Brain microvascular endothelial cell (primary cell): ENCODE measurements at regions not wholly inside any gene's neighbourhood (a gene's known extent, or its start where the extent isn't known, plus 50 kb on each side); places are given as distances from the start of the nearest gene placed in this dataset.

Source experiments
- DNase-seq: peaks from one replicate; pipeline ENCODE4 v3.0.0-alpha.2; 2020
- H3K27ac ChIP-seq: fragments of 250-450 bp; sonication (Bioruptor Pico); 2 replicates; pipeline ENCODE4 v1.5.1; 2020; ENCODE audit warnings: mild to moderate bottlenecking, moderate library complexity
- H3K27me3 ChIP-seq: fragments of 250-450 bp; sonication (Bioruptor Pico); replicated peaks from 2 replicates; pipeline ENCODE4 v1.5.1; 2020; ENCODE audit warnings: mild to moderate bottlenecking
- H3K36me3 ChIP-seq: fragments of 250-450 bp; sonication (Bioruptor Pico); replicated peaks from 2 replicates; pipeline ENCODE4 v1.5.1; 2020; ENCODE audit warnings: mild to moderate bottlenecking
- H3K4me3 ChIP-seq: 2 replicates; pipeline ENCODE4 v1.5.1; 2011; ENCODE audit warnings: low read depth, mild to moderate bottlenecking, control low read depth, low read length, moderate library complexity
- in situ Hi-C: cut with HindIII; loops from 2 replicates; pipeline ENCODE4 v1.10.0; 2017; ENCODE audit warnings: low sequenced_read_pairs, low pct_ligation_motif_present
- TF ChIP-seq, protein P1 (sequence below): IDR thresholded peaks from 2 replicates; pipeline ENCODE4 v1.5.1; 2011; ENCODE audit warnings: low read depth, mild to moderate bottlenecking, moderate library complexity, low read length, control low read depth, inconsistent platforms; ENCODE audit errors: missing control alignments

DNA sequence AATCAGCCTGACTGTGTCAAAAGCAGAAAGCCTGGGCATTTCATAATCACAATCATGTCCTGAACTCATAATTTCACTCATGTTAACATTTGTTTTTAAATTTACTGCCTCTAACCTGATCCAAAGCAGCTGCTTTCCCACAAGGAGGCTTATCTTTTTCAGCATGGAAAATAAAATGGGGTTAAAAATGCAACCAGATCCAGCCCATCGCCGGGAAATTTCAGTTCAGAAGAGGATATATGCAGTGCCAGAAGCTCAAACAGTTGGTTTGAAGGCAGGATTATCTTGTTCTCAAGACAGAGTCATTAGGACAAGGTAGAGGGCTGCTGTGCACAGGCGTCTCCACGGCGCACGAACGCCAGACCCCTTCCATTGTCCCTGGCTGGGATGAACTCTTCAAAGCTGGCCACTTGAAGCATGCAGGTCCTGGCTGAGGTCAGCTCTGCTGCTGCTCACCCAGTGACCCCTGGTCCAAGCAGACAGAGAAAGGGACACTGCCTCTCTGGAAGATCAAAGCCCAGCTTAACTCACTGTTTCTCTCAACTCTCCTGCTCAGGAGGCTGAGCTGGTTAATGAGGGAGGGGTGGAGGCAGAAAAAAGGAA, 191.1 kb upstream of the HEY2 start:
- H3K27ac ChIP-seq, result no peak overlapping the region
- TF ChIP-seq, protein P1, sequence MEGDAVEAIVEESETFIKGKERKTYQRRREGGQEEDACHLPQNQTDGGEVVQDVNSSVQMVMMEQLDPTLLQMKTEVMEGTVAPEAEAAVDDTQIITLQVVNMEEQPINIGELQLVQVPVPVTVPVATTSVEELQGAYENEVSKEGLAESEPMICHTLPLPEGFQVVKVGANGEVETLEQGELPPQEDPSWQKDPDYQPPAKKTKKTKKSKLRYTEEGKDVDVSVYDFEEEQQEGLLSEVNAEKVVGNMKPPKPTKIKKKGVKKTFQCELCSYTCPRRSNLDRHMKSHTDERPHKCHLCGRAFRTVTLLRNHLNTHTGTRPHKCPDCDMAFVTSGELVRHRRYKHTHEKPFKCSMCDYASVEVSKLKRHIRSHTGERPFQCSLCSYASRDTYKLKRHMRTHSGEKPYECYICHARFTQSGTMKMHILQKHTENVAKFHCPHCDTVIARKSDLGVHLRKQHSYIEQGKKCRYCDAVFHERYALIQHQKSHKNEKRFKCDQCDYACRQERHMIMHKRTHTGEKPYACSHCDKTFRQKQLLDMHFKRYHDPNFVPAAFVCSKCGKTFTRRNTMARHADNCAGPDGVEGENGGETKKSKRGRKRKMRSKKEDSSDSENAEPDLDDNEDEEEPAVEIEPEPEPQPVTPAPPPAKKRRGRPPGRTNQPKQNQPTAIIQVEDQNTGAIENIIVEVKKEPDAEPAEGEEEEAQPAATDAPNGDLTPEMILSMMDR, result no peak
- no peak for DNase-seq
- H3K4me3 ChIP-seq, result no peak overlapping the region
- H3K27me3 ChIP-seq, result no peaks in the 10 kb centered on the region
- in situ Hi-C loops, result no loop called here
- no peaks in the 10 kb centered on the region for H3K36me3 ChIP-seq

DNA sequence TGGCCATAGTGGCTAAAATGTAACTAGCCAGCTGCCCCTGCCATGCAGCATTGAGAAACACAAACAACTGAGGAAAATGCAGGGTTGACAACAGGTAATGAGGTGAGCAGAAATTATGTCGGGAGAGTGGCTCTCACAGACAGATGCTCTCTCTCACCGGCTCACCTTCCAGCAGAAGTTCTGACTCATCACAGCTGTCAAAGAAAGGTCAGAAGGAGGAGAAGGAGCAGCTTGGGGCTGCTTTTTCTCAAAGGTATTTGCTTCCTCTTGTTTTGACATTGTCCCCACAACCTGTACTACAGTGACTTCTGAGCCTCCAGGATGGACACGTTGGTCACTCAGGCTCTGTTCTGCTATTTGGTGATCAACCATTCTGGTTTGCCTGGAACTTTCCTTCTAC, 190.5 kb upstream of the HEY2 start:
- in situ Hi-C loops, result no loop called here
- no peaks in the 10 kb centered on the region for H3K36me3 ChIP-seq
- H3K4me3 ChIP-seq, result no peak overlapping the region
- DNase-seq, result no peak
- no peak overlapping the region for H3K27ac ChIP-seq
- no peaks in the 10 kb centered on the region for H3K27me3 ChIP-seq
- TF ChIP-seq, protein P1, result no peak

DNA sequence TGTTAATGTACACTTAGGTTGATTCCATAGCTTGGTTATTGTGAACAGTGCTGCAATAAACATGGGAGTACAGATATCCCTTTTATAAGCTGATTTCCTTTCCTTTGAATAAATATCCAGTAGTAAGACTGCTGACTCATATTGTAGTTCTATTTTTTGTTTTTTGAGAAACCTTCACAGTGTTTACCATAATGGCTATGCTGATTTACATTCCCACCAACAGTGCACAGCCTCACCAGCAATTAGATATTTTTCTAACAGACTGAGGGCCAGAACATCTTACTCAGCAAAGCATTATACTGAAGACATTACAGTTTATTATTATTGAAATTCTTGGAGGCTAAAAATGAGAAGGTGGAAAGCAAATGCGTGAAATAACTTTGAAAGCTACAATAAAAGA, 187.3 kb upstream of the HEY2 start:
- Histone ChIP-seq H3K27me3 (no peaks in the 10 kb centered on the region), H3K27ac (no peak overlapping the region), H3K4me3 (no peak overlapping the region), H3K36me3 (no peaks in the 10 kb centered on the region)
- DNase-seq, result no peak
- in situ Hi-C loops, result no loop called here
- TF ChIP-seq, protein P1, result no peak

DNA sequence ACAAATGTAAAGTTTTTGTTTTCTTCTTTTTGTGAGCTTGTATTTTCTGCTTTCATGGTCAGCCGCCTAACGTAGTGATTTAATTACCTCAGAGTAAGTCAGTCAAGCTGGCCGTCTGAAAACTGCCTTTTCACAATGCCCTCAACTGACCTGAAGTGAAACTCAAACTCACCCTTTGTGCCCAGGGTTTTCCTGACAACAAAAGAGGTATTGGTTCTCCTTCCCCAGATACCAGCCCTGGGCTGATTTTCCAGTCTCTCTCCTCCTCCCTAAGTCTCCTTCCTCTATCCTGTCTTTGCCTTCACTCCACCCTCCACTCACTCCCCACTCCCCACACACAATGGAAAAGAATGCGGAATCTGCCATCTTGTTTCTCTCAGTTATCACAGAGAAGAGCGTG, 184.5 kb upstream of the HEY2 start:
- Histone ChIP-seq H3K36me3 (no peaks in the 10 kb centered on the region), H3K27ac (no peak overlapping the region), H3K4me3 (no peak overlapping the region), H3K27me3 (no peaks in the 10 kb centered on the region)
- no peak for DNase-seq
- in situ Hi-C loops, result no loop called here
- TF ChIP-seq, protein P1, result no peak

DNA sequence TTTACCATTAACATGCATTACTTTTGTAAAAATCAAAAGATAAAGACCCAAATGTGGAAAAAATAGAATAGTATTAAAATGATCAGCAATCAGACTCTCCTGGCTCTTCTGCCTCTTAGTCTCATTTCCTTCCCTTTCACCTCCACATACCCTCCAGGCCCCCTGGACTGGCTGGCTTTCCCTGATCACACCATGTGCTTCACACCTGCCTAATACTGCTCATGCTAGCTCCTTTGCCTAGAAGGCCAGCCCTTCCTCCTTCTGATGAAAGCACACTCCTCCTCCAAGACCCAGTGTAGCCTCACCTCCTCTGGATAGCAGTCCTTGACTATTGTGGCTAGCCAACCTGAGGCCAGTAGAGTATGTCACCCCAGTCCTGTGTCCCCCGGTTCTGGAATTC, 182.0 kb upstream of the HEY2 start:
- DNase-seq, result no peak
- Histone ChIP-seq H3K27me3 (no peaks in the 10 kb centered on the region), H3K36me3 (no peaks in the 10 kb centered on the region), H3K4me3 (no peak overlapping the region), H3K27ac (no peak overlapping the region)
- TF ChIP-seq, protein P1, result no peak
- in situ Hi-C loops, result no loop called here

DNA sequence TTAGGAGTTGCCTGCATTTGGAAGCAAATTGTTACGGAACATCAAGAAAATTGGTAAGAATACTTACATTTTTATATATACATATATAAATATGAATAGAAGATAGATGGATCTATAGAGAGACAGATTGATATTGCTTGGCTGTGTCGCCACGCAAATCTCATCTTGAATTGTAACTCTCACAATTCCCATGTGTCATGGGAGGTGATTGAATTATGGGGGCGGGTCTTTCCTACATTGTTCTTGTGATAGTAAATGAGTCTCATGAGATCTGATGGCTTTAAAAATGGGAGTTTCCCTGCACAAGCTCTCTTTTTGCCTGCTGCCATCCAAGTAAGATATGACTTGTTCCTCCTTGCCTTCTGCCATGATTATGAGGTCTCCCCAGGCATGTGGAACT, 180.8 kb upstream of the HEY2 start:
- H3K4me3 ChIP-seq, result no peak overlapping the region
- H3K27ac ChIP-seq, result no peak overlapping the region
- no peak for DNase-seq
- TF ChIP-seq, protein P1, result no peak
- H3K36me3 ChIP-seq, result no peaks in the 10 kb centered on the region
- in situ Hi-C loops, result no loop called here
- H3K27me3 ChIP-seq, result no peaks in the 10 kb centered on the region
